Mucosa of rectum (tissue), 2 donors: ENCODE measurements at regions not wholly inside any gene's neighbourhood (a gene's known extent, or its start where the extent isn't known, plus 50 kb on each side); places are given as distances from the start of the nearest gene placed in this dataset.

ENCODE experiments used
- H3K27ac ChIP-seq, 2 donors: one replicate each; pipeline ENCODE4 v1.7.0; 2013; ENCODE audit warnings: inconsistent platforms in 2 of 2, low read depth in 2 of 2, low read length in 2 of 2
- H3K27me3 ChIP-seq, 2 donors: one replicate each; pipeline ENCODE4 v1.7.0; 2013; ENCODE audit warnings: low read length in 2 of 2; ENCODE audit not compliant: control insufficient read depth in 2 of 2, insufficient read depth in 2 of 2
- H3K36me3 ChIP-seq, 2 donors: one replicate each; pipeline ENCODE4 v1.7.0; 2013; ENCODE audit warnings: low read length in 2 of 2; ENCODE audit not compliant: control insufficient read depth in 2 of 2, insufficient read depth in 2 of 2
- H3K4me1 ChIP-seq, 2 donors: one replicate each; pipeline ENCODE4 v1.7.0; 2013; ENCODE audit warnings: low read length in 2 of 2, mild to moderate bottlenecking in 1 of 2; ENCODE audit not compliant: control insufficient read depth in 2 of 2, insufficient read depth in 2 of 2
- H3K4me3 ChIP-seq, 2 donors: one replicate each; pipeline ENCODE4 v1.7.0; 2013; ENCODE audit warnings: low read length in 2 of 2
- H3K9ac ChIP-seq, 2 donors: one replicate each; pipeline ENCODE4 v1.7.0; 2013; ENCODE audit warnings: low read length in 2 of 2, low read depth in 1 of 2, mild to moderate bottlenecking in 1 of 2
- H3K9me3 ChIP-seq, 2 donors: one replicate each; pipeline ENCODE4 v1.7.0; 2013; ENCODE audit warnings: low read length in 2 of 2; ENCODE audit not compliant: control insufficient read depth in 2 of 2
- donor health status: healthy.
- donor health status: Normal muscosa, but diverticular disease.

- H3K9me3 ChIP-seq, result no peaks in the 10 kb centered on the region
- no peak overlapping the region for H3K4me3 ChIP-seq
- H3K27ac ChIP-seq, result no peak overlapping the region
- H3K4me1 ChIP-seq, result peaks cover 3 to 7% of the 10 kb centered on the region in 2 donors
- no peaks in the 10 kb centered on the region for H3K36me3 ChIP-seq
- no peaks in the 10 kb centered on the region for H3K27me3 ChIP-seq
- H3K9ac ChIP-seq, result no peak overlapping the region
These were observed 57.9 kb upstream of the IRF2BP2 start for GRCh38 chr1:234667600-234668576.

- H3K27me3 ChIP-seq, result no peaks in the 10 kb centered on the region
- H3K4me1 ChIP-seq, result peaks cover 3 to 11% of the 10 kb centered on the region in 2 donors
- H3K27ac ChIP-seq, result peak overlapping the region in 1 of 2 donors; percentile 56
- H3K9me3 ChIP-seq, result no peaks in the 10 kb centered on the region
- no peaks in the 10 kb centered on the region for H3K36me3 ChIP-seq
- no peak overlapping the region for H3K9ac ChIP-seq
- H3K4me3 ChIP-seq, result no peak overlapping the region
These were observed 56.8 kb upstream of the IRF2BP2 start for GRCh38 chr1:234666761-234667160.

GRCh38 chr1:234665975-234666605 lies 56.1 kb upstream of the IRF2BP2 start:
- H3K4me1 ChIP-seq, result peaks cover 3 to 9% of the 10 kb centered on the region in 2 donors
- H3K36me3 ChIP-seq, result no peaks in the 10 kb centered on the region
- H3K27me3 ChIP-seq, result no peaks in the 10 kb centered on the region
- no peak overlapping the region for H3K9ac ChIP-seq
- peak overlapping the region in 1 of 2 donors; percentile 56 for H3K27ac ChIP-seq
- H3K9me3 ChIP-seq, result no peaks in the 10 kb centered on the region
- no peak overlapping the region for H3K4me3 ChIP-seq

DNA sequence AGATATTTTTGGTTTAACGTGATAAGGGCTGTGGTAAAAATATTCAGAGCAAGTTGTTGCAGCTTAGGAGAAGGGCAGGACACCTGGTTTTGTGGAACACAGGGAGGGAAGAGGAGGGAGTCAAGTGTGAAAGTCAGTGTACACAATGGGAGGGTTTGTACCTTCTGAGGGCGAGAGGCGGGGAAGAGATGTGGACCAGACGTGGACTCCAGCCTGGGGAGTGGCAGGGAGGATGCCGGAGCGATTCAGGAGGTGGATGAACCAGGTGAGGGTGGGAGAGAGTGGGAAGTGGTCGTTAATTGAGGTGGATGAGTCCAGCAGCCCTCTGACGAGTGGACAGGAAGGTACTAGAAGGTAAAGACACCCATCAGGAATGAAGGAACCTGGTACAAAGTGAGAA lies 52.2 kb upstream of the IRF2BP2 start:
- no peaks in the 10 kb centered on the region for H3K9me3 ChIP-seq
- H3K9ac ChIP-seq, result no peak overlapping the region
- H3K27me3 ChIP-seq, result no peaks in the 10 kb centered on the region
- peaks cover 2 to 19% of the 10 kb centered on the region in 2 donors for H3K4me1 ChIP-seq
- H3K27ac ChIP-seq, result no peak overlapping the region
- no peaks in the 10 kb centered on the region for H3K36me3 ChIP-seq
- no peak overlapping the region for H3K4me3 ChIP-seq

- H3K9ac ChIP-seq, result no peak overlapping the region
- H3K4me3 ChIP-seq, result no peak overlapping the region
These were observed 51.4 kb upstream of the IRF2BP2 start for GRCh38 chr1:234661317-234661928.

GRCh38 chr1:234660536-234661316 lies 50.7 kb upstream of the IRF2BP2 start:
- H3K9ac ChIP-seq, result no peak overlapping the region
- no peaks in the 10 kb centered on the region for H3K36me3 ChIP-seq
- no peak overlapping the region for H3K27ac ChIP-seq
- peaks cover 2 to 25% of the 10 kb centered on the region in 2 donors for H3K4me1 ChIP-seq
- no peak overlapping the region for H3K4me3 ChIP-seq
- H3K27me3 ChIP-seq, result no peaks in the 10 kb centered on the region
- H3K9me3 ChIP-seq, result no peaks in the 10 kb centered on the region

More at GRCh38 chr1:234661317-234661928, 51.4 kb upstream of the IRF2BP2 start:
- peaks cover 2 to 25% of the 10 kb centered on the region in 2 donors for H3K4me1 ChIP-seq
- H3K27me3 ChIP-seq, result no peaks in the 10 kb centered on the region
- no peak overlapping the region for H3K27ac ChIP-seq
- H3K36me3 ChIP-seq, result no peaks in the 10 kb centered on the region
- H3K9me3 ChIP-seq, result no peaks in the 10 kb centered on the region
